PC-3 (cell line): ENCODE measurements at regions not wholly inside any gene's neighbourhood (a gene's known extent, or its start where the extent isn't known, plus 50 kb on each side); places are given as distances from the start of the nearest gene placed in this dataset.

Experiments used
- CTCF ChIP-seq: fragments of 300-600 bp; sonication (generic); conservative IDR thresholded peaks from 2 replicates; pipeline ENCODE4 v1.5.1; 2017; ENCODE audit warnings: antibody characterized with exemption, low read depth, mild to moderate bottlenecking, low read length
- EZH2 ChIP-seq: fragments of 300-600 bp; sonication (generic); IDR thresholded peaks from one replicate; pipeline ENCODE4 v1.6.1; 2017; ENCODE audit warnings: antibody characterized with exemption, mild to moderate bottlenecking, low read length; ENCODE audit not compliant: unreplicated experiment
- EZH2phosphoT487 ChIP-seq: fragments of 300-600 bp; sonication (generic); IDR thresholded peaks from 2 replicates; pipeline ENCODE4 v1.6.1; 2018; ENCODE audit warnings: mild to moderate bottlenecking, antibody characterized with exemption, low read length, borderline replicate concordance

- TF ChIP-seq EZH2, result no peak
- no peak for TF ChIP-seq CTCF
- no peak for TF ChIP-seq EZH2phosphoT487
Observed at GRCh38 chrX:1836683-1837082, 221.8 kb downstream of the ASMT start.
